GM21528 (cell line): ENCODE measurements at regions not wholly inside any gene's neighbourhood (a gene's known extent, or its start where the extent isn't known, plus 50 kb on each side); places are given as distances from the start of the nearest gene placed in this dataset.

Source experiments
- ATAC-seq: cut with Tn5 transposase; IDR thresholded peaks from one replicate; pipeline ENCODE4 v1.9.1; 2021; ENCODE audit warnings: mild to moderate bottlenecking, moderate library complexity; ENCODE audit not compliant: unreplicated experiment, low FRiP score

GRCh38 chr1:94646786-94647555 is 105.4 kb upstream of the F3 start:
- ATAC-seq = no peak

- no peak for ATAC-seq
Observed at GRCh38 chr1:94646141-94646643, 104.6 kb upstream of the F3 start.

- no peak for ATAC-seq
Observed at GRCh38 chr1:94644352-94644751, 102.8 kb upstream of the F3 start.

GRCh38 chr1:94643819-94644218 is 102.3 kb upstream of the F3 start:
- ATAC-seq = no peak

- no peak for ATAC-seq
Observed at GRCh38 chr1:94642617-94643321, 101.2 kb upstream of the F3 start.

- no peak for ATAC-seq
Observed at GRCh38 chr1:94641990-94642389, 100.4 kb upstream of the F3 start.

GRCh38 chr1:94640125-94640524 is 98.6 kb upstream of the F3 start:
- no peak for ATAC-seq

GRCh38 chr1:94637121-94637520 is 95.6 kb upstream of the F3 start:
- ATAC-seq = no peak

- ATAC-seq = no peak
Observed at GRCh38 chr1:94636624-94637023, 95.1 kb upstream of the F3 start.

GRCh38 chr1:94636100-94636499 is 94.5 kb upstream of the F3 start:
- ATAC-seq = no peak

GRCh38 chr1:94634977-94635416 is 93.4 kb upstream of the F3 start:
- ATAC-seq = no peak

- no peak for ATAC-seq
Observed at GRCh38 chr1:94633051-94633450, 91.5 kb upstream of the F3 start.

- no peak for ATAC-seq
Observed at GRCh38 chr1:94629259-94630181, 88.0 kb upstream of the F3 start.

GRCh38 chr1:94628499-94628843 is 86.9 kb upstream of the F3 start:
- no peak for ATAC-seq

GRCh38 chr1:94627771-94628498 is 86.4 kb upstream of the F3 start:
- no peak for ATAC-seq

- no peak for ATAC-seq
Observed at GRCh38 chr1:94624203-94624602, 82.6 kb upstream of the F3 start.

- no peak for ATAC-seq
Observed at GRCh38 chr1:94623560-94624148, 82.1 kb upstream of the F3 start.

GRCh38 chr1:94622757-94623156 is 81.2 kb upstream of the F3 start:
- no peak for ATAC-seq

GRCh38 chr1:94621802-94622201 is 80.2 kb upstream of the F3 start:
- no peak for ATAC-seq

GRCh38 chr1:94621395-94621794 is 79.8 kb upstream of the F3 start:
- no peak for ATAC-seq
